HG03565 (cell line): ENCODE measurements at regions not wholly inside any gene's neighbourhood (a gene's known extent, or its start where the extent isn't known, plus 50 kb on each side); places are given as distances from the start of the nearest gene placed in this dataset.

Experiments used
- ATAC-seq: cut with Tn5 transposase; IDR thresholded peaks from one replicate; pipeline ENCODE4 v1.9.1; 2021; ENCODE audit warnings: mild to moderate bottlenecking, moderate library complexity; ENCODE audit not compliant: unreplicated experiment

- ATAC-seq = no peak
Measured at GRCh38 chr3:59451800-59452746, 402.2 kb upstream of the CFAP20DC start.

- ATAC-seq = peak; percentile 97
Measured at GRCh38 chr3:59450946-59451763, 401.3 kb upstream of the CFAP20DC start.

- ATAC-seq = no peak
Measured at GRCh38 chr3:59450437-59450836, 400.6 kb upstream of the CFAP20DC start.

GRCh38 chr3:59446775-59447465, 397.1 kb upstream of the CFAP20DC start:
- no peak for ATAC-seq

- no peak for ATAC-seq
Measured at GRCh38 chr3:59444676-59445075, 394.9 kb upstream of the CFAP20DC start.

GRCh38 chr3:59444294-59444671, 394.5 kb upstream of the CFAP20DC start:
- ATAC-seq = no peak

GRCh38 chr3:59443618-59444293, 393.9 kb upstream of the CFAP20DC start:
- no peak for ATAC-seq

GRCh38 chr3:59442046-59442445, 392.2 kb upstream of the CFAP20DC start:
- ATAC-seq = no peak

- no peak for ATAC-seq
Measured at GRCh38 chr3:59440285-59441028, 390.6 kb upstream of the CFAP20DC start.

GRCh38 chr3:59438492-59438891, 388.7 kb upstream of the CFAP20DC start:
- no peak for ATAC-seq

GRCh38 chr3:59436164-59436958, 386.5 kb upstream of the CFAP20DC start:
- no peak for ATAC-seq

- ATAC-seq = no peak
Measured at GRCh38 chr3:59433546-59433945, 383.7 kb upstream of the CFAP20DC start.

- no peak for ATAC-seq
Measured at GRCh38 chr3:59432665-59433064, 382.8 kb upstream of the CFAP20DC start.

- ATAC-seq = no peak
Measured at GRCh38 chr3:59430341-59430740, 380.5 kb upstream of the CFAP20DC start.

GRCh38 chr3:59429198-59429597, 379.4 kb upstream of the CFAP20DC start:
- ATAC-seq = no peak

- ATAC-seq = no peak
Measured at GRCh38 chr3:59426821-59427565, 377.2 kb upstream of the CFAP20DC start.

- ATAC-seq = peak; percentile 46
Measured at GRCh38 chr3:59425942-59426341, 376.1 kb upstream of the CFAP20DC start.

- ATAC-seq = no peak
Measured at GRCh38 chr3:59425371-59425770, 375.5 kb upstream of the CFAP20DC start.
